ENCODE measurements at regions not wholly inside any gene's neighbourhood (a gene's known extent, or its start where the extent isn't known, plus 50 kb on each side); places are given as distances from the start of the nearest gene placed in this dataset.

- no peak for TF ChIP-seq POLR2AphosphoS5 (IDR thresholded peaks at IDR 0.05; ENCODE audit: low read depth, low read length)
- TF ChIP-seq REST (IDR thresholded peaks at IDR 0.05; ENCODE audit: insufficient read depth in 1 of 2, low read depth in 2 of 2, low read length in 2 of 2), result no peak
- no peak for TF ChIP-seq TAF1 (IDR thresholded peaks at IDR 0.05; ENCODE audit: borderline replicate concordance, insufficient read depth, low read length)
- no peak for TF ChIP-seq SIN3A (IDR thresholded peaks at IDR 0.05; ENCODE audit: borderline replicate concordance, insufficient read depth, low read length)
- no peak for TF ChIP-seq FOXP2 (optimal IDR thresholded peaks at IDR 0.05; ENCODE audit: borderline replicate concordance, extremely low read depth, extremely low read length, insufficient read depth)
These were observed 255.3 kb upstream of the UBE2E2 start for GRCh38 chr3:22947851-22948250.
